ENCODE measurements at regions not wholly inside any gene's neighbourhood (a gene's known extent, or its start where the extent isn't known, plus 50 kb on each side); places are given as distances from the start of the nearest gene placed in this dataset.

DNA sequence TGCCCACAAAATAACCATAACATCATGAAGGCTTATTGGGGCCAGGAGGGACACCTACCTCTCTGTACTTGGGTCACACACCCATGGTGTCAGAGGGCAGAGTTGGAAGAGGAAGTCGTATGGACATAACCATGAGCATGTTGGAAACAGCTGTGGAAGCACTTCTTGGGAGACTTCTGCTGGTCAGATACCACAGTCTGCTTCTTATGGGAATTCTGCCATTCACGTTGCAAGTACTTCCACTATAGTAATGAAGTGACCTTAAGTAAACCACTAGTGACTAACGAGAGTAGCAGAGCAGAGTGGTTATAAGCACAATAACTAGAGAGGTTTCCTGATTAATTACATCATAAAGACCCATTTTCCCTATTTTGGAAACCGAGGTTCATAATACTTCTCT is 61.1 kb upstream of the TFPI start:
- ChIA-PET CTCF (no interaction called here), POLR2A (ENCODE audit: low non-redundant PET) (no interaction called here)
- intact Hi-C loops (cut with micrococcal nuclease; ENCODE audit: unreplicated experiment): no loop called here
- no TSS peak for BruUV-seq (replicated peaks)
- no peaks in the 10 kb centered on the region for H3K36me3 ChIP-seq (ENCODE audit: insufficient read depth, low read length, poor library complexity, severe bottlenecking)
- no peak overlapping the region for H3K27ac ChIP-seq (ENCODE audit: low read depth, low read length, poor library complexity, severe bottlenecking)
- H3K9me3 ChIP-seq (ENCODE audit: low read depth, low read length, poor library complexity, severe bottlenecking): no peaks in the 10 kb centered on the region
- no peak for DNase-seq (ENCODE audit: low spot score)
- no peaks in the 10 kb centered on the region for H3K4me1 ChIP-seq (ENCODE audit: insufficient read depth, low read length, poor library complexity, severe bottlenecking)
- TF ChIP-seq EZH2 (IDR thresholded peaks at IDR 0.05; ENCODE audit: borderline replicate concordance, low read depth, low read length, poor library complexity, severe bottlenecking): no peak
- TF ChIP-seq, protein P1, sequence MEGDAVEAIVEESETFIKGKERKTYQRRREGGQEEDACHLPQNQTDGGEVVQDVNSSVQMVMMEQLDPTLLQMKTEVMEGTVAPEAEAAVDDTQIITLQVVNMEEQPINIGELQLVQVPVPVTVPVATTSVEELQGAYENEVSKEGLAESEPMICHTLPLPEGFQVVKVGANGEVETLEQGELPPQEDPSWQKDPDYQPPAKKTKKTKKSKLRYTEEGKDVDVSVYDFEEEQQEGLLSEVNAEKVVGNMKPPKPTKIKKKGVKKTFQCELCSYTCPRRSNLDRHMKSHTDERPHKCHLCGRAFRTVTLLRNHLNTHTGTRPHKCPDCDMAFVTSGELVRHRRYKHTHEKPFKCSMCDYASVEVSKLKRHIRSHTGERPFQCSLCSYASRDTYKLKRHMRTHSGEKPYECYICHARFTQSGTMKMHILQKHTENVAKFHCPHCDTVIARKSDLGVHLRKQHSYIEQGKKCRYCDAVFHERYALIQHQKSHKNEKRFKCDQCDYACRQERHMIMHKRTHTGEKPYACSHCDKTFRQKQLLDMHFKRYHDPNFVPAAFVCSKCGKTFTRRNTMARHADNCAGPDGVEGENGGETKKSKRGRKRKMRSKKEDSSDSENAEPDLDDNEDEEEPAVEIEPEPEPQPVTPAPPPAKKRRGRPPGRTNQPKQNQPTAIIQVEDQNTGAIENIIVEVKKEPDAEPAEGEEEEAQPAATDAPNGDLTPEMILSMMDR (conservative IDR thresholded peaks at IDR 0.05; ENCODE audit: low read depth, low read length): no peak
- H3K27me3 ChIP-seq (replicated peaks; ENCODE audit: insufficient read depth, low read depth, low read length, poor library complexity): no peaks in the 10 kb centered on the region
- H3K4me3 ChIP-seq (ENCODE audit: low read depth, low read length, poor library complexity, severe bottlenecking): no peak overlapping the region

DNA sequence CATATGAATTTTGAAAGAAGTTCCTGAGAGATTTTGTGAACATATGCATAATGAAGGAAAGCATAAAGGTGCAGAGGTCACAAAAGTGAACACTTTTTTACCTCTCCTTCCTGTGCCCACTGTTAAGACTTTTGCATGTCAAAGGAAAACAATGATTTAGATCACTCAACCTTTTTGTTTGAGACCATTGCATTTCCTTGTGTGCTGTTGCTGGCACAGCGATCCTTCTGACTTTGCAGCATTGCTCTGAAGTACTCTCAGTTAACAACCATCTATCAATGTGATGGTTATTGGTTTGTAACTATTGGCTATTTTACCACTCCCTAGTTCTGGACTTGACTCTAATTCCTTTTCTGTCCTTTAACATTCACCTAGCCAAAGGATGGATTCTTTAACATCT is 61.7 kb upstream of the TFPI start:
- intact Hi-C loops (cut with micrococcal nuclease; ENCODE audit: unreplicated experiment): no loop called here
- BruUV-seq (replicated peaks): no TSS peak
- DNase-seq (ENCODE audit: low spot score): no peak
- ChIA-PET POLR2A (ENCODE audit: low non-redundant PET) (no interaction called here), CTCF (no interaction called here)
- no peak overlapping the region for H3K4me3 ChIP-seq (ENCODE audit: low read depth, low read length, poor library complexity, severe bottlenecking)
- no peaks in the 10 kb centered on the region for H3K27me3 ChIP-seq (replicated peaks; ENCODE audit: insufficient read depth, low read depth, low read length, poor library complexity)
- TF ChIP-seq EZH2 (IDR thresholded peaks at IDR 0.05; ENCODE audit: borderline replicate concordance, low read depth, low read length, poor library complexity, severe bottlenecking): no peak
- TF ChIP-seq, protein P1 (conservative IDR thresholded peaks at IDR 0.05; ENCODE audit: low read depth, low read length): no peak
- no peak overlapping the region for H3K27ac ChIP-seq (ENCODE audit: low read depth, low read length, poor library complexity, severe bottlenecking)
- no peaks in the 10 kb centered on the region for H3K4me1 ChIP-seq (ENCODE audit: insufficient read depth, low read length, poor library complexity, severe bottlenecking)
- H3K36me3 ChIP-seq (ENCODE audit: insufficient read depth, low read length, poor library complexity, severe bottlenecking): no peaks in the 10 kb centered on the region
- H3K9me3 ChIP-seq (ENCODE audit: low read depth, low read length, poor library complexity, severe bottlenecking): no peaks in the 10 kb centered on the region

DNA sequence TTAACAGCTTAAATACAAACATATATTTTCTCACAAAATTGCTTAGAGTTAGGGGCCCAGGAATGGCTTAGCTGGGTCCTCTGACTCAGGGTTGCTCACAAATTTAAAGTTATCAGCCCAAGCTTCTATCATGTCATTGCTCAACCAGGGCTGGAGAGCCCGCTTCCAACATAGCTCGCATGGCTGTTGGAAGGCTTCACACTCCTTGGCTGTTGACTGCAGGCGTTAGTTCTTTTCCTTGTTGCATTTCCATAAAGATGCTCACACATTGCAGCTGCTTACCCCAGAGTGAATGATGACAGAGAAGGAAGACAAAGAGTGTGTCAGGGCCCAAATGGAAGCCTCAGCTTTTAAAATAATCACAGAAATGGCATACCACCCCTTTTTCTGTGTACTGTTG is 62.9 kb upstream of the TFPI start:
- TF ChIP-seq EZH2 (IDR thresholded peaks at IDR 0.05; ENCODE audit: borderline replicate concordance, low read depth, low read length, poor library complexity, severe bottlenecking): no peak
- TF ChIP-seq, protein P1 (conservative IDR thresholded peaks at IDR 0.05; ENCODE audit: low read depth, low read length): no peak
- Histone ChIP-seq H3K36me3 (ENCODE audit: insufficient read depth, low read length, poor library complexity, severe bottlenecking) (no peaks in the 10 kb centered on the region), H3K4me1 (ENCODE audit: insufficient read depth, low read length, poor library complexity, severe bottlenecking) (no peaks in the 10 kb centered on the region), H3K27ac (ENCODE audit: low read depth, low read length, poor library complexity, severe bottlenecking) (no peak overlapping the region), H3K9me3 (ENCODE audit: low read depth, low read length, poor library complexity, severe bottlenecking) (no peaks in the 10 kb centered on the region), H3K4me3 (ENCODE audit: low read depth, low read length, poor library complexity, severe bottlenecking) (no peak overlapping the region), H3K27me3 (replicated peaks; ENCODE audit: insufficient read depth, low read depth, low read length, poor library complexity) (no peaks in the 10 kb centered on the region)
- intact Hi-C loops (cut with micrococcal nuclease; ENCODE audit: unreplicated experiment): no loop called here
- POLR2A ChIA-PET (ENCODE audit: low non-redundant PET): no interaction called here
- no peak for DNase-seq (ENCODE audit: low spot score)
- CTCF ChIA-PET: interaction anchor here (0.5 kb wide), 1 partner anchor 897 kb away, joined by 5 read pairs; no protein-coding TSS in a partner anchor
- no TSS peak for BruUV-seq (replicated peaks)

Measured in A673 (cell line).